ENCODE measurements at regions not wholly inside any gene's neighbourhood (a gene's known extent, or its start where the extent isn't known, plus 50 kb on each side); places are given as distances from the start of the nearest gene placed in this dataset.

- TF ChIP-seq EZH2 (IDR thresholded peaks at IDR 0.05; ENCODE audit: low read length, unreplicated experiment) (no peak), CTCF (conservative IDR thresholded peaks at IDR 0.05; ENCODE audit: low read depth, low read length) (no peak), EZH2phosphoT487 (IDR thresholded peaks at IDR 0.05; ENCODE audit: borderline replicate concordance, low read length) (no peak)
Measured at GRCh38 chr7:17516771-17517170, 218.3 kb downstream of the AHR start.

Data from PC-3 (cell line).